ENCODE measurements at regions not wholly inside any gene's neighbourhood (a gene's known extent, or its start where the extent isn't known, plus 50 kb on each side); places are given as distances from the start of the nearest gene placed in this dataset.
A peak's percentile ranks its signal among the peaks of the same experiment; 100 is the strongest.

- Histone ChIP-seq H3K4me1 (ENCODE audit: low read length) (no peaks in the 10 kb centered on the region), H3K27me3 (replicated peaks; ENCODE audit: insufficient read depth, low read length) (no peaks in the 10 kb centered on the region), H3K79me2 (ENCODE audit: low read length) (no peaks in the 10 kb centered on the region), H3K9me2 (replicated peaks; ENCODE audit: insufficient read depth, low read length) (no peaks in the 10 kb centered on the region), H3K36me3 (replicated peaks; ENCODE audit: insufficient read depth, low read length) (no peaks in the 10 kb centered on the region), H3F3A (ENCODE audit: insufficient read depth, low read length) (no peaks in the 10 kb centered on the region), H3K27ac (ENCODE audit: low read length) (no peak overlapping the region), H2AFZ (ENCODE audit: low read length) (peak overlapping the region; percentile 52), H3K9ac (ENCODE audit: low read length) (peak overlapping the region; percentile 8; the same call in 1 of the 2 replicates), H4K20me1 (ENCODE audit: insufficient read depth, low read length) (no peaks in the 10 kb centered on the region), H3K4me2 (ENCODE audit: low read depth, low read length) (peak overlapping the region; percentile 62; the same call in 1 of the 2 replicates), H3K4me3 (ENCODE audit: low read length) (peak overlapping the region; percentile 34), H3K9me3 (replicated peaks; ENCODE audit: insufficient read depth, low read length) (no peaks in the 10 kb centered on the region)
- peak; percentile 81 for DNase-seq
- TF ChIP-seq EZH2phosphoT487 (IDR thresholded peaks at IDR 0.05; ENCODE audit: low read length) (no peak), CTCF (IDR thresholded peaks at IDR 0.05; ENCODE audit: low read length) (peak; percentile 65), EZH2 (optimal IDR thresholded peaks at IDR 0.05; ENCODE audit: low read depth, low read length) (no peak)
These were observed 146.6 kb downstream of the SERPINI1 start for GRCh38 chr3:167882057-167882667.

- Histone ChIP-seq H3F3A (ENCODE audit: insufficient read depth, low read length) (no peaks in the 10 kb centered on the region), H3K4me3 (ENCODE audit: low read length) (no peak overlapping the region), H3K4me2 (ENCODE audit: low read depth, low read length) (no peak overlapping the region), H3K9ac (ENCODE audit: low read length) (no peak overlapping the region), H3K27ac (ENCODE audit: low read length) (no peak overlapping the region), H3K9me3 (replicated peaks; ENCODE audit: insufficient read depth, low read length) (no peaks in the 10 kb centered on the region), H3K36me3 (replicated peaks; ENCODE audit: insufficient read depth, low read length) (no peaks in the 10 kb centered on the region), H2AFZ (ENCODE audit: low read length) (no peak overlapping the region), H3K27me3 (replicated peaks; ENCODE audit: insufficient read depth, low read length) (no peaks in the 10 kb centered on the region), H3K79me2 (ENCODE audit: low read length) (no peaks in the 10 kb centered on the region), H4K20me1 (ENCODE audit: insufficient read depth, low read length) (no peaks in the 10 kb centered on the region), H3K4me1 (ENCODE audit: low read length) (no peaks in the 10 kb centered on the region), H3K9me2 (replicated peaks; ENCODE audit: insufficient read depth, low read length) (no peaks in the 10 kb centered on the region)
- no peak for TF ChIP-seq CTCF (IDR thresholded peaks at IDR 0.05; ENCODE audit: low read length)
- DNase-seq: no peak
These were observed 144.7 kb downstream of the SERPINI1 start for GRCh38 chr3:167880183-167880582.

- no peaks in the 10 kb centered on the region for H3K4me1 ChIP-seq (ENCODE audit: low read length)
- H3K79me2 ChIP-seq (ENCODE audit: low read length): no peaks in the 10 kb centered on the region
- H4K20me1 ChIP-seq (ENCODE audit: insufficient read depth, low read length): no peaks in the 10 kb centered on the region
- H3K4me3 ChIP-seq (ENCODE audit: low read length): no peak overlapping the region
- H3K9ac ChIP-seq (ENCODE audit: low read length): no peak overlapping the region
- H2AFZ ChIP-seq (ENCODE audit: low read length): no peak overlapping the region
- H3K9me2 ChIP-seq (replicated peaks; ENCODE audit: insufficient read depth, low read length): no peaks in the 10 kb centered on the region
- H3K9me3 ChIP-seq (replicated peaks; ENCODE audit: insufficient read depth, low read length): no peaks in the 10 kb centered on the region
- H3K27ac ChIP-seq (ENCODE audit: low read length): no peak overlapping the region
- H3K36me3 ChIP-seq (replicated peaks; ENCODE audit: insufficient read depth, low read length): no peaks in the 10 kb centered on the region
- H3K27me3 ChIP-seq (replicated peaks; ENCODE audit: insufficient read depth, low read length): no peaks in the 10 kb centered on the region
- DNase-seq: no peak
- no peaks in the 10 kb centered on the region for H3F3A ChIP-seq (ENCODE audit: insufficient read depth, low read length)
- no peak for TF ChIP-seq CTCF (IDR thresholded peaks at IDR 0.05; ENCODE audit: low read length)
- no peak for TF ChIP-seq EZH2 (optimal IDR thresholded peaks at IDR 0.05; ENCODE audit: low read depth, low read length)
- no peak for TF ChIP-seq EZH2phosphoT487 (IDR thresholded peaks at IDR 0.05; ENCODE audit: low read length)
- no peak overlapping the region for H3K4me2 ChIP-seq (ENCODE audit: low read depth, low read length)
These were observed 141.2 kb downstream of the SERPINI1 start for GRCh38 chr3:167876620-167877281.
